ENCODE measurements at regions not wholly inside any gene's neighbourhood (a gene's known extent, or its start where the extent isn't known, plus 50 kb on each side); places are given as distances from the start of the nearest gene placed in this dataset.

- TF ChIP-seq POLR2A (IDR thresholded peaks at IDR 0.05) = no peak
- TF ChIP-seq, protein P1, sequence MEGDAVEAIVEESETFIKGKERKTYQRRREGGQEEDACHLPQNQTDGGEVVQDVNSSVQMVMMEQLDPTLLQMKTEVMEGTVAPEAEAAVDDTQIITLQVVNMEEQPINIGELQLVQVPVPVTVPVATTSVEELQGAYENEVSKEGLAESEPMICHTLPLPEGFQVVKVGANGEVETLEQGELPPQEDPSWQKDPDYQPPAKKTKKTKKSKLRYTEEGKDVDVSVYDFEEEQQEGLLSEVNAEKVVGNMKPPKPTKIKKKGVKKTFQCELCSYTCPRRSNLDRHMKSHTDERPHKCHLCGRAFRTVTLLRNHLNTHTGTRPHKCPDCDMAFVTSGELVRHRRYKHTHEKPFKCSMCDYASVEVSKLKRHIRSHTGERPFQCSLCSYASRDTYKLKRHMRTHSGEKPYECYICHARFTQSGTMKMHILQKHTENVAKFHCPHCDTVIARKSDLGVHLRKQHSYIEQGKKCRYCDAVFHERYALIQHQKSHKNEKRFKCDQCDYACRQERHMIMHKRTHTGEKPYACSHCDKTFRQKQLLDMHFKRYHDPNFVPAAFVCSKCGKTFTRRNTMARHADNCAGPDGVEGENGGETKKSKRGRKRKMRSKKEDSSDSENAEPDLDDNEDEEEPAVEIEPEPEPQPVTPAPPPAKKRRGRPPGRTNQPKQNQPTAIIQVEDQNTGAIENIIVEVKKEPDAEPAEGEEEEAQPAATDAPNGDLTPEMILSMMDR (IDR thresholded peaks at IDR 0.05) = no peak
Observed at GRCh38 chr11:19344661-19345518, 104.1 kb upstream of the E2F8 start.

Data from prostate gland (tissue), 2 donors.